ENCODE measurements at regions not wholly inside any gene's neighbourhood (a gene's known extent, or its start where the extent isn't known, plus 50 kb on each side); places are given as distances from the start of the nearest gene placed in this dataset.

- ATAC-seq, result no peak
- H3K27ac Mint-ChIP-seq, result no peak overlapping the region
- no peak overlapping the region for H3K4me3 Mint-ChIP-seq
- H3K4me1 Mint-ChIP-seq, result no peaks in the 10 kb centered on the region
- H3K27me3 Mint-ChIP-seq, result no peaks in the 10 kb centered on the region
- H3K36me3 Mint-ChIP-seq, result no peaks in the 10 kb centered on the region
- H3K9me3 Mint-ChIP-seq, result no peaks in the 10 kb centered on the region
Observed at GRCh38 chr10:8510471-8510870, 456.0 kb downstream of the GATA3 start.

DNA sequence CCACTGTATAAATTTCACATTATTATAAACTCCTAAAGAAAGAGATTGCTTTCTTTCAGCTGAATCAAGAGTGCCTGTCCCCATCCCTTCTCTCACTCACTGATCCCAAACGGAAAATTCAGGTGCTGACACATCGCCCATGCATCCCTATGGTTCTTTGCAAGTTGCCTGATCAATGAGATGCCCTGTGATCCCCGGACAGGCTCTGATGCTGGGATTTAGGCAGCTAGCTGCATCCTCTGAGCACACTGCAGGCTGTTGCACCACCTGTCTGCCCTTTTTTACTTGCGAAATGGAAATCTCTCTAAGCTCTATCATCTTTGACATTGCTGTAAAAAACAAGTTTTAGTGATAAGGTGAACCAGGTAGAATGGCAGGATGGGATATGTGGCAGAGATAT, 456.5 kb downstream of the GATA3 start:
- no peaks in the 10 kb centered on the region for H3K36me3 Mint-ChIP-seq
- H3K4me3 Mint-ChIP-seq, result no peak overlapping the region
- H3K27me3 Mint-ChIP-seq, result no peaks in the 10 kb centered on the region
- no peaks in the 10 kb centered on the region for H3K4me1 Mint-ChIP-seq
- no peak for ATAC-seq
- H3K9me3 Mint-ChIP-seq, result no peaks in the 10 kb centered on the region
- no peak overlapping the region for H3K27ac Mint-ChIP-seq

GRCh38 chr10:8513155-8514147, 459.0 kb downstream of the GATA3 start:
- Mint-ChIP-seq H3K36me3 (no peaks in the 10 kb centered on the region), H3K4me3 (no peak overlapping the region), H3K9me3 (no peaks in the 10 kb centered on the region), H3K27ac (no peak overlapping the region), H3K27me3 (no peaks in the 10 kb centered on the region), H3K4me1 (no peaks in the 10 kb centered on the region)
- ATAC-seq, result no peak

- Mint-ChIP-seq H3K9me3 (peaks cover 2% of the 10 kb centered on the region), H3K4me1 (no peaks in the 10 kb centered on the region), H3K27ac (no peak overlapping the region), H3K4me3 (no peak overlapping the region), H3K36me3 (no peaks in the 10 kb centered on the region), H3K27me3 (no peaks in the 10 kb centered on the region)
- ATAC-seq, result no peak
Observed at GRCh38 chr10:8520382-8520781, 465.9 kb downstream of the GATA3 start.

- no peak overlapping the region for H3K27ac Mint-ChIP-seq
- H3K36me3 Mint-ChIP-seq, result no peaks in the 10 kb centered on the region
- no peaks in the 10 kb centered on the region for H3K4me1 Mint-ChIP-seq
Observed at GRCh38 chr10:8527773-8528172, 473.3 kb downstream of the GATA3 start.

DNA sequence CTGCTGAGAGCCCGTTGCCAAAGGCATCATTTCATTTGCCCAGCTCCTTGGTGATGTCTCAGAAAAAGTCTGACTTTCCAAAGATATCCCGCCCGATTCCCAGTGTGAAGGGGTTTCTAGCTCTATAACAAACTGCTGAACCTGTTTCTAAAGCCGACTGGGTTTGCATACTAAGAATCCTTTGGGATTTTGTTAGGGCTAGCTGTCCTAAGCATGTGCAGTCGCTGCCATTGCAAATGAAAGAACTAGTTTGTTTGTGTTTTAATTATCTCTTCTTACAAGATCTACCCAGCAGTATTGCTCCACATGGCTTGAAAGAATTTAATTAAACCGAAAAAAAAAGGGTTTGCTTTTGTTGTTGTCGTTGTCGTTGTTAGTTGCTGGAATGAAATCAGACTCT, 476.6 kb downstream of the GATA3 start:
- no peaks in the 10 kb centered on the region for H3K27me3 Mint-ChIP-seq
- no peak for ATAC-seq
- H3K9me3 Mint-ChIP-seq, result no peaks in the 10 kb centered on the region
- H3K4me3 Mint-ChIP-seq, result no peak overlapping the region
- H3K4me1 Mint-ChIP-seq, result no peaks in the 10 kb centered on the region
- no peaks in the 10 kb centered on the region for H3K36me3 Mint-ChIP-seq
- H3K27ac Mint-ChIP-seq, result no peak overlapping the region

More at GRCh38 chr10:8527773-8528172, 473.3 kb downstream of the GATA3 start:
- no peak overlapping the region for H3K4me3 Mint-ChIP-seq
- H3K27me3 Mint-ChIP-seq, result no peaks in the 10 kb centered on the region
- H3K9me3 Mint-ChIP-seq, result peaks cover 4% of the 10 kb centered on the region
- ATAC-seq, result no peak

GRCh38 chr10:8532647-8533046, 478.2 kb downstream of the GATA3 start:
- Mint-ChIP-seq H3K4me1 (no peaks in the 10 kb centered on the region), H3K4me3 (no peak overlapping the region), H3K27ac (no peak overlapping the region), H3K27me3 (no peaks in the 10 kb centered on the region), H3K36me3 (no peaks in the 10 kb centered on the region), H3K9me3 (no peaks in the 10 kb centered on the region)
- ATAC-seq, result no peak

GRCh38 chr10:8533462-8533861, 479.0 kb downstream of the GATA3 start:
- Mint-ChIP-seq H3K4me3 (no peak overlapping the region), H3K27ac (no peak overlapping the region), H3K36me3 (no peaks in the 10 kb centered on the region), H3K9me3 (no peaks in the 10 kb centered on the region), H3K27me3 (no peaks in the 10 kb centered on the region), H3K4me1 (no peaks in the 10 kb centered on the region)
- ATAC-seq, result no peak

GRCh38 chr10:8534096-8534495, 479.6 kb downstream of the GATA3 start:
- H3K27ac Mint-ChIP-seq, result no peak overlapping the region
- ATAC-seq, result no peak
- no peaks in the 10 kb centered on the region for H3K4me1 Mint-ChIP-seq
- no peak overlapping the region for H3K4me3 Mint-ChIP-seq
- H3K9me3 Mint-ChIP-seq, result no peaks in the 10 kb centered on the region
- H3K36me3 Mint-ChIP-seq, result no peaks in the 10 kb centered on the region
- no peaks in the 10 kb centered on the region for H3K27me3 Mint-ChIP-seq

DNA sequence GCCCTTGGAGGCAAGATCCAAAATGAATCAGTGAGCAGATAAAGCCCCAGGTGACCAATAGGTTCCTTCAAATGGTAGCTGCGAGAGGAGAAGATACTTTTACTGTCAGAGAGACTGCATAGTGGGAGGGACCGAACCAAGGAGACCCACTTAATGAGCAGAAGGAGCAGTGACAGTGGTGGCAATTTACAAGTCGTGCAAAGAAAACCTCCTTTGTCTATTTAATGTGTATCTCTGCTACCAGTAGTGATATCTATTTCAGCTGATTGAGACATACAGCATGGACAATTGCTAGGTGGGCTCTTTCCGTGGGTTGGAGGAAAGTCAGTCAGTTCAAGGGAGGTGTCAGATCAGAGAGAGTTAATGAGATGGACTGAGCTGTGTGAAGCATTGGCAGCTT, 480.4 kb downstream of the GATA3 start:
- Mint-ChIP-seq H3K9me3 (peaks cover 2% of the 10 kb centered on the region), H3K36me3 (no peaks in the 10 kb centered on the region), H3K27ac (no peak overlapping the region), H3K27me3 (no peaks in the 10 kb centered on the region), H3K4me3 (no peak overlapping the region), H3K4me1 (no peaks in the 10 kb centered on the region)
- no peak for ATAC-seq

GRCh38 chr10:8539056-8539455, 484.6 kb downstream of the GATA3 start:
- H3K9me3 Mint-ChIP-seq, result peaks cover 2% of the 10 kb centered on the region
- ATAC-seq, result no peak
- no peaks in the 10 kb centered on the region for H3K4me1 Mint-ChIP-seq
- no peak overlapping the region for H3K27ac Mint-ChIP-seq
- no peaks in the 10 kb centered on the region for H3K36me3 Mint-ChIP-seq
- no peaks in the 10 kb centered on the region for H3K27me3 Mint-ChIP-seq
- H3K4me3 Mint-ChIP-seq, result no peak overlapping the region

GRCh38 chr10:8543361-8544056, 489.0 kb downstream of the GATA3 start:
- no peaks in the 10 kb centered on the region for H3K36me3 Mint-ChIP-seq
- no peaks in the 10 kb centered on the region for H3K4me1 Mint-ChIP-seq
- ATAC-seq, result no peak
- H3K9me3 Mint-ChIP-seq, result peaks cover 10% of the 10 kb centered on the region
- no peak overlapping the region for H3K4me3 Mint-ChIP-seq
- H3K27me3 Mint-ChIP-seq, result no peaks in the 10 kb centered on the region
- H3K27ac Mint-ChIP-seq, result no peak overlapping the region

DNA sequence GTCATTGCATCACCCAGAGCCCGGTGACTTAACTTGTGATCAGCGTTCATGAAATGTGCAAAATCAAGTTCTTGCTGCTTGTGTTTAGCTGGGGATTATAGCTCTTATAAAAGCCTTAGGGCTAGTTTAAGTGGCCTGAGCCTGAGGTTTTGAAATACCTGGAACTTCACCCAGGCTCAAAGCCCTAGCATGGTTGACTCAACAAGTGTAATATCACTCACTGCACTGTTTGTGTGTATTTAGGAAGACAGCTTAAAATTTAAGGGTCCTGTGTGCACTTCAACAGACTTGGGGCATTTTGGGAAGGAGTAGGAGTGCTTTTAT, 489.5 kb downstream of the GATA3 start:
- H3K9me3 Mint-ChIP-seq, result peaks cover 10% of the 10 kb centered on the region
- H3K27me3 Mint-ChIP-seq, result no peaks in the 10 kb centered on the region
- no peak for ATAC-seq
- no peaks in the 10 kb centered on the region for H3K4me1 Mint-ChIP-seq
- H3K4me3 Mint-ChIP-seq, result no peak overlapping the region
- H3K27ac Mint-ChIP-seq, result no peak overlapping the region
- no peaks in the 10 kb centered on the region for H3K36me3 Mint-ChIP-seq

DNA sequence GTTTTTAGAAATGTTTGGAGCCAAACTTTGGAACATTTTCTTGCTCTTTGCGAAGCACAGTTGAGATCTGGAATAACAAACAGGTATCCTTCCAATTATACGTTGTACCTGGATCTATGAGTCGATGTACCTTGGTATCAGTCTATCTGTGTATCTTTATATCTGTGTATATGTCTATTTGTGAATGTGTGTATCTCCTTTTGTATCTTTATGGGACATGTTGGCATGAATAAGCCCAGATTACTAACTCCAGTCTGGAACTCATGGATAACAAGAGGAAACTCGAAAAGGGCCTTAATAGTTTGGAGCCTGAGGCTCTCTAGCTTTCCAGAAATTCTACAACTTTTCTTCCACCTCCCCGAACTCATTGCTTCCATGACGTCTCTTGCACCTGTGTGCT, 490.0 kb downstream of the GATA3 start:
- Mint-ChIP-seq H3K36me3 (no peaks in the 10 kb centered on the region), H3K4me1 (no peaks in the 10 kb centered on the region), H3K27me3 (no peaks in the 10 kb centered on the region), H3K27ac (no peak overlapping the region), H3K4me3 (no peak overlapping the region), H3K9me3 (peaks cover 10% of the 10 kb centered on the region)
- no peak for ATAC-seq

DNA sequence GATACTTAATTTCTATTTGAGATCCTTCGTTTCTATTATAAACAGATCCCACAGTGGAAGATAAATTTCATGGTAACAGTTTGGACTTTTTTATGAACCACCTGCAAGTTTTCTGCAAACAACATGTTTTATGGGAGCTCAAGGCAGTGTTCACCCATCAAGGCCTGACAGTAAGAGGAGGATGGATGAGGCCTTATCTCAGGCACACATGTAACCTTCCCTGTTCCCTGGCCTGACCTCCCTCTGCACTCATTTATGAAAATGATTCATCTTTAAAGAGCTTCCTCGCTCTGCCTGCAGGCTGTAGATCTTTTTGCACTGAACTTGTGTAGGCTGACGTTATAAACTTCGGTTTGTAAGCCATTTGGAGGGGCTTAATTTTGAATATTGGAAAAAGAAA, 500.1 kb downstream of the GATA3 start:
- H3K27me3 Mint-ChIP-seq, result no peaks in the 10 kb centered on the region
- no peaks in the 10 kb centered on the region for H3K36me3 Mint-ChIP-seq
- no peak overlapping the region for H3K27ac Mint-ChIP-seq
- ATAC-seq, result no peak
- H3K4me3 Mint-ChIP-seq, result no peak overlapping the region
- no peaks in the 10 kb centered on the region for H3K9me3 Mint-ChIP-seq
- H3K4me1 Mint-ChIP-seq, result no peaks in the 10 kb centered on the region

DNA sequence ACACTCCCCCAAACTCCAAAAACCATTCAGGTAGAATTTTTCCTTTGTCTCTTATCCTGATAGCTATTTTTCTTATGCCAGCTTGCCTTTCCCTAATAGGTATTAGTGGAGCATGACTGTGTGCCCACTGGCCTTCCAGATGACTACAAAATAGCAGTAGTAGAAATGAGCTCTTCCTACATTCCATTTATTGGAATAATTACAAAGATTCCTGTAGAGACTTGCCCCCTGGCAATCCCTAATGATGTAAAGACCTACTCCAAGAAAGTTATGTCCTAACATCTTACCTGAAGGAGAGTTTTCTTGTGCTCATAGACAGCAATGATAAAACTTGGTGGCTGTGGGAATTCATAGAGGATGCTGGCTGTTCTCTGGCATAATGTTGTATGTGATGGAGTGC, 501.8 kb downstream of the GATA3 start:
- peaks cover 2% of the 10 kb centered on the region for H3K9me3 Mint-ChIP-seq
- H3K4me1 Mint-ChIP-seq, result no peaks in the 10 kb centered on the region
- H3K4me3 Mint-ChIP-seq, result no peak overlapping the region
- H3K36me3 Mint-ChIP-seq, result no peaks in the 10 kb centered on the region
- no peaks in the 10 kb centered on the region for H3K27me3 Mint-ChIP-seq
- ATAC-seq, result no peak
- no peak overlapping the region for H3K27ac Mint-ChIP-seq

Measured in stimulated activated memory B cell treated with anti-CD40 and anti-IgM and Interleukin-4, amounts not matched to agents 10 μg/mL and 1 μg/mL and 100 μg/mL, for 72 hours (primary cell).